Aorta (tissue), 5 donors: ENCODE measurements at regions not wholly inside any gene's neighbourhood (a gene's known extent, or its start where the extent isn't known, plus 50 kb on each side); places are given as distances from the start of the nearest gene placed in this dataset.
"Not testable (repeated sequence)": the region's sequence is repeated elsewhere in the genome, so short reads cannot be mapped to it uniquely, and the experiment has no call there.

Experiments used
- ATAC-seq: fragments of 200-7000 bp; cut with Tn5 transposase; one replicate; pipeline ENCODE4 v1.9.1; 2022; ENCODE audit warnings: moderate library complexity; ENCODE audit not compliant: low FRiP score
- DNase-seq, 2 donors: peaks; one replicate each; pipeline ENCODE4 v3.0.0-alpha.2; 2020
- H3K27ac ChIP-seq, 2 donors: one replicate each; pipeline ENCODE4 v1.5.1; 2013; ENCODE audit warnings: low read length in 2 of 2, mild to moderate bottlenecking in 2 of 2, moderate library complexity in 2 of 2, control low read depth in 1 of 2, inconsistent platforms in 1 of 2, low read depth in 1 of 2
- H3K27me3 ChIP-seq, 2 donors: one replicate each; pipeline ENCODE4 v1.6.1; 2013; ENCODE audit warnings: control low read depth in 1 of 2, low read length in 1 of 2, mild to moderate bottlenecking in 1 of 2, moderate library complexity in 1 of 2; ENCODE audit not compliant: insufficient read depth in 2 of 2, control insufficient read depth in 1 of 2
- H3K36me3 ChIP-seq, 2 donors: one replicate each; pipeline ENCODE4 v1.6.1; 2013; ENCODE audit warnings: control low read depth in 1 of 2, low read length in 1 of 2, mild to moderate bottlenecking in 1 of 2; ENCODE audit not compliant: insufficient read depth in 2 of 2, control insufficient read depth in 1 of 2
- H3K4me1 ChIP-seq, 2 donors: one replicate each; pipeline ENCODE4 v1.6.1; 2013; ENCODE audit warnings: low read length in 2 of 2, control low read depth in 1 of 2, mild to moderate bottlenecking in 1 of 2, moderate library complexity in 1 of 2; ENCODE audit not compliant: insufficient read depth in 2 of 2, control insufficient read depth in 1 of 2
- H3K4me3 ChIP-seq, 2 donors: one replicate each; pipeline ENCODE4 v1.5.1; 2013; ENCODE audit warnings: low read length in 2 of 2, control low read depth in 1 of 2, mild to moderate bottlenecking in 1 of 2
- H3K9me3 ChIP-seq: one replicate; pipeline ENCODE4 v1.6.1; 2013; ENCODE audit warnings: mild to moderate bottlenecking, low read length; ENCODE audit not compliant: control insufficient read depth
- WGBS, 2 donors: extraction: QIAGEN DNeasy Blood & Tissue Kit; methylation state at CpG; one replicate each; pipeline ENCODE4 v1.1.7; 2013; 5-methylcytosine and 5-hydroxymethylcytosine counted together
- intact Hi-C, 2 donors: fragments of 100-400 bp; cut with DNase I; formaldehyde crosslinking; loops; one replicate each; pipeline versions ENCODE4 v1.14.2 to v1.15.0; 2022
- donor health status: healthy with polysubstance abuse.
- donor health status: Bipolar disorder and iron deficiency.
- donor health status: DM: no; HTN: no; CAD: no.
- donor health status: DM: no; HTN: no; CAD: no.
- donor health status: DM: yes; HTN: yes; CAD: no.

DNA sequence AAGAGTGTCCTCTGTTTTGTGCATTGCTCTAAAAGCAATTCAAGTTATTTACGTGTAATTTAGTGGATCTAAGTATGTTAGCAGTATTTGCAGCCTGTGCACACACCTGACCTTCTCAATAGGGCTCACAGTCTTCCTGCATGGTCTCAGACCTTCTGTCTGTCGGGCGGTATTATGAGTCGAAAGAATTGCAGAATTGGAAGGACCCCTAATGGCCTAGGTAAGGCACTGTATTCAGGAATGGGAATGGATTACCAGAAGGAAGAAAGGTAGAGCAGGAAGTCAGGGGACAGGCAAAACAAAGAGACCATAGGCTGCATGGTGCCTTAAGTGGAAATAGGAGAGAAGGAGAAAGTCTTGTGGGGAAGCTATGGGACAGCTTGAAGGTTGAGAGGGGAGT, 341.6 kb downstream of the VRK1 start:
- intact Hi-C loops: no loop called here
- no peak for ATAC-seq
- DNase-seq: no peak
- Histone ChIP-seq H3K4me3 (no peak overlapping the region), H3K9me3 (peaks cover 2% of the 10 kb centered on the region), H3K27me3 (no peaks in the 10 kb centered on the region), H3K36me3 (no peaks in the 10 kb centered on the region), H3K27ac (no peak overlapping the region), H3K4me1 (no peaks in the 10 kb centered on the region)
- WGBS, 2 donors: 68 to 74% methylated on average over 4 of the region's 4 CpGs

GRCh38 chr14:97143011-97143410, 345.8 kb downstream of the VRK1 start:
- Histone ChIP-seq H3K4me3 (no peak overlapping the region), H3K27ac (no peak overlapping the region), H3K36me3 (no peaks in the 10 kb centered on the region), H3K9me3 (no peaks in the 10 kb centered on the region), H3K27me3 (no peaks in the 10 kb centered on the region), H3K4me1 (no peaks in the 10 kb centered on the region)
- no peak for ATAC-seq
- DNase-seq: no peak
- 91 to 96% methylated on average over 1 of the region's 1 CpG for WGBS, 2 donors
- intact Hi-C loops: no loop called here

DNA sequence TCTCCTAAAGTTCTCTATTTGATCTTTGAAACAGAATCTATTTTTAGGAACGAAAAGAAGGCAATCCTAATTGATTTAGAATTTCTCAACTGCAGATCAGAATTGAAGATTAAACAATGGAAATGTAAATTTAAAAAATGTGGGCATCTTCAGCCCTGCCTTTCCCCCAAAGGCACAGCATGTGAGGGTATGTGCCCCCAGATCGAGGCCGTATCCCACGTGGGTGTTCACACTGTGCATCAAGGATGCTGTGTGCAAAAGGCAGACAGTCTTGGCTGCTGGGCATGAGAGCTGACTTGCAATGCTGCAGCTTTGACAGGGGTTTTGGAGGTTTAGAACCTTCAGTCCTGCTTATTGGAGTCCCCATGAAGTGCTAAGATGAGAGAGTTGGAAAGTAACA, 346.3 kb downstream of the VRK1 start:
- ATAC-seq: no peak
- intact Hi-C loops: no loop called here
- WGBS, 2 donors: 60 to 61% methylated on average over 4 of the region's 4 CpGs

GRCh38 chr14:97148021-97148420, 350.8 kb downstream of the VRK1 start:
- H3K36me3 ChIP-seq, H3K4me1 ChIP-seq, H3K27me3 ChIP-seq, DNase-seq, H3K4me3 ChIP-seq, H3K9me3 ChIP-seq, H3K27ac ChIP-seq, intact Hi-C loops, ATAC-seq: not testable (repeated sequence)

More for the DNA sequence above, 346.3 kb downstream of the VRK1 start:
- DNase-seq: no peak
- Histone ChIP-seq H3K4me3 (no peak overlapping the region), H3K4me1 (no peaks in the 10 kb centered on the region), H3K27ac (no peak overlapping the region), H3K27me3 (no peaks in the 10 kb centered on the region), H3K36me3 (no peaks in the 10 kb centered on the region), H3K9me3 (no peaks in the 10 kb centered on the region)

DNA sequence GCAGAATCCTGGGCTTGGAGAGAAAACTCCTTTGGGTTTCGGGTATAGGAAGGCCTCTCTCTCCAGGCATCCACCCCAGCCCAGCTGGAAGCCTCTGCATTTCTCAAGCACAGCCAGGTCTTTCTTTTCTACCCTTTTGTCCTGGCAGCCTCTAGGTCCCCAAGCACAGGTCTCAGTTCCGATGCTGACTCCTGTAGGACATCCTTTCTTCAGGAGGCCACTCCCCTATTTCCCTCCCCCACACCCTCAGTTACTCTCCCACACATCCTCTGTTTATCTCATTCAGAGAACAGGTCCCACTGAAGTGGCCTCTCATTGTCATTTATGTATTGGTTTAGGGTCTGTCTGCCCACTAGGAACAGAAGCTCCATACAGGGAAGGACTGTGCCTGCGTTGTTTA, 352.6 kb downstream of the VRK1 start:
- no peaks in the 10 kb centered on the region for H3K4me1 ChIP-seq
- 47 to 58% methylated on average over 3 of the region's 3 CpGs for WGBS, 2 donors
- ATAC-seq (no peak), DNase-seq (no peak)
- no peaks in the 10 kb centered on the region for H3K9me3 ChIP-seq
- H3K27ac ChIP-seq: no peak overlapping the region
- intact Hi-C loops: no loop called here
- no peaks in the 10 kb centered on the region for H3K27me3 ChIP-seq
- H3K4me3 ChIP-seq: no peak overlapping the region
- no peaks in the 10 kb centered on the region for H3K36me3 ChIP-seq

- ATAC-seq (no peak), DNase-seq (no peak)
- Histone ChIP-seq H3K4me3 (no peak overlapping the region), H3K9me3 (no peaks in the 10 kb centered on the region), H3K27me3 (no peaks in the 10 kb centered on the region), H3K4me1 (no peaks in the 10 kb centered on the region), H3K36me3 (no peaks in the 10 kb centered on the region), H3K27ac (no peak overlapping the region)
- whole genome bisulfite sequencing, 2 donors: 78 to 79% methylated on average over 6 of the region's 6 CpGs
- intact Hi-C loops: no loop called here
Observed at GRCh38 chr14:97153527-97153926, 356.3 kb downstream of the VRK1 start.

DNA sequence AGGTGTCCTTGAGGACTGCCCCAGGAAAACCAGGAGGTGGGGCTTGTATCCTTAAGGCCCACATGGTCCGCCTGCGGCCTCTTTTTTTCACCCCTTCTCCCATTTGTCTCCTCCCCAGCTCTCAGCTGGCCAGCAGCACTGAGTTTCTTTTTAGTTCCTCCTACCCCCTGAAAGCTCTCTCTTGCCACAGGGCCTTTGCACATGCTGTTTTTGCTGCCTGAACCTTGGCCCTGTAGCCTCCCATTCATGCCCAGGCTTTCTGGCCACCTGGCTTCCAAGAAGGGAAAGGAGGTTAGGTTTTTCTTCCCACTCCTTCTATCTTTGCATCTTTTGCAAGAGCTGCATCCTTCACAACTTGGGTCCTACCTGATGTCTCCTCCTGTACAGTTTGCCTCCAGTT, 358.1 kb downstream of the VRK1 start:
- no peaks in the 10 kb centered on the region for H3K4me1 ChIP-seq

GRCh38 chr14:97155814-97156213, 358.6 kb downstream of the VRK1 start:
- intact Hi-C loops: no loop called here
- Histone ChIP-seq H3K36me3 (no peaks in the 10 kb centered on the region), H3K27me3 (no peaks in the 10 kb centered on the region), H3K4me1 (no peaks in the 10 kb centered on the region), H3K27ac (no peak overlapping the region), H3K9me3 (peaks cover 2% of the 10 kb centered on the region), H3K4me3 (no peak overlapping the region)
- DNase-seq (no peak), ATAC-seq (no peak)
- 52 to 57% methylated on average over 4 of the region's 4 CpGs for WGBS, 2 donors

More for the DNA sequence above, 358.1 kb downstream of the VRK1 start:
- ATAC-seq (no peak), DNase-seq (no peak)
- no peaks in the 10 kb centered on the region for H3K36me3 ChIP-seq
- no peak overlapping the region for H3K4me3 ChIP-seq
- WGBS, 2 donors: 79 to 82% methylated on average over 2 of the region's 2 CpGs
- intact Hi-C loops: no loop called here
- H3K27me3 ChIP-seq: no peaks in the 10 kb centered on the region
- no peak overlapping the region for H3K27ac ChIP-seq
- peaks cover 2% of the 10 kb centered on the region for H3K9me3 ChIP-seq

DNA sequence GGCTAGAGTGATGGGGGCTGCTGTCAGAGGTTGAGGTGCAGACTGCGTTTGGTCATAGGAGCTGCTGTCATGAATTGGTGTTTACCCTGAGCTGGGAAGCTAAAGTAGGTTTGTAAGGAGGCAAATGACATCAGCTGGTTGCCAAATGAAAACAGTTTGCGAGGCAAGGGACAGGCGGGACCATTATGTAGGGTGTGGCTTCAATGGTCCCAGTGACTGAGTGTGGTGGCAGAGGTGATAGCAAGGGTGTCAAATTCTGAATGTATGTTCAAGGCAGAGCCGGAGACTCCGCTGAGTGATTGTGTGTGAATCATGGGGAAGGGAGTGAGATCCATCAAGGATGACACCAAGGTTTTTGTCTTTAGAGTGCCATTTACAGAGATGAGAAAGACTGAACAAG, 359.5 kb downstream of the VRK1 start:
- H3K4me3 ChIP-seq: no peak overlapping the region
- peaks cover 2% of the 10 kb centered on the region for H3K9me3 ChIP-seq
- no peaks in the 10 kb centered on the region for H3K4me1 ChIP-seq
- 54 to 66% methylated on average over 5 of the region's 5 CpGs for WGBS, 2 donors
- H3K36me3 ChIP-seq: no peaks in the 10 kb centered on the region
- intact Hi-C loops: no loop called here
- DNase-seq (no peak), ATAC-seq (no peak)
- no peak overlapping the region for H3K27ac ChIP-seq
- H3K27me3 ChIP-seq: no peaks in the 10 kb centered on the region
